SIG-M5 treated with dmso at 0.1 percent for 504 hours (cell line): ENCODE measurements at regions not wholly inside any gene's neighbourhood (a gene's known extent, or its start where the extent isn't known, plus 50 kb on each side); places are given as distances from the start of the nearest gene placed in this dataset.

Experiments used
- DNase-seq: peaks from one replicate; lab custom pipeline; 2025; ENCODE audit not compliant: unreplicated experiment; lab: John Stamatoyannopoulos, UW

DNA sequence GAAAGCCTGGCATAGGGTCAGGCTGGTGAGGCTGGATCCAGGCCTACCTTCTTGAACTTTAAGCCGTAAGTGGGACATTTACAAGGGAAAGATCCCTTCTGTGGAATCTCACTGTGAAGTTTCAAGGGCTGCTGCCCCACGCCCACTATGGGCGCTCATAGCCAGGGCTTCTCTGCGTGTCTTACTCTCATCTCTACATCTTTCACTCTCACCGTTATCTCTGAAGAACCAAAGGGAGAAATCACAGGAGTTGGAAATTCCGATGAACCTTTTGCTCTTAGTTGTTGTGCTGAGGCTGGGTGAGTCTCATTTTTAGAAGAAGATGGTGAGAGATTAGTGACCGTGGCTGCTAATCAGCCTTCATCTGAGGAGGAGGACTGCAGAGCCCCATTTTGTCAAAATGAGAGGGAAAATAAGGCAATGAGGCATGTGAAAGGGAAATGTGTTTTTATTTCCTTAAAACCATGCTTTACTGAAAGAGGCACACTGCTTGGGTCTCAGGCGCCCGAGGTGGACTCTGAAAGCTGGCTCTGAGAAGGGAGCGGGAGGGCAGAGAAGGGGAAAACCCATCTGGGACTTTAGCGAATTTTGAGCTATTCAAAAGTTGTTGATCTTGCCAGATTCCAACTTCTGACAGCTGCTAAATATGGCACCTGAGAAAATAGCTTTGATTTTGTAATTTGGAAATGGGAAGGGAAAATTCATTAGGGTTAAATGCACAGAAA, 301.5 kb downstream of the CLIC5 start:
- no peak for DNase-seq
